GM23338 (cell line): ENCODE measurements at regions not wholly inside any gene's neighbourhood (a gene's known extent, or its start where the extent isn't known, plus 50 kb on each side); places are given as distances from the start of the nearest gene placed in this dataset.

Experiments used
- ATAC-seq: fragments of 200-7000 bp; cut with Tn5 transposase; 3 replicates; pipeline ENCODE4 v1.9.1; 2020
- DNase-seq: peaks from one replicate; pipeline ENCODE4 v3.0.0-alpha.2; 2015; ENCODE audit warnings: low spot score
- H2AFZ ChIP-seq: fragments of 200-600 bp; sonication (generic); 2 replicates; pipeline ENCODE4 v1.8.0; 2016; ENCODE audit warnings: antibody characterized with exemption, mild to moderate bottlenecking, moderate library complexity
- H3F3A ChIP-seq: fragments of 200-600 bp; sonication (generic); replicated peaks from 2 replicates; pipeline ENCODE4 v1.8.0; 2017; ENCODE audit warnings: antibody characterized with exemption, mixed run types, low read depth
- H3K27ac ChIP-seq: fragments of 200-600 bp; sonication (generic); 2 replicates; pipeline ENCODE4 v1.6.1; 2016; ENCODE audit warnings: low read depth
- H3K27me3 ChIP-seq: fragments of 200-600 bp; sonication (generic); 2 replicates; pipeline ENCODE4 v1.8.0; 2016; ENCODE audit warnings: mild to moderate bottlenecking, mixed run types, moderate library complexity; ENCODE audit not compliant: insufficient read depth
- H3K36me3 ChIP-seq: fragments of 200-600 bp; sonication (generic); 2 replicates; pipeline ENCODE4 v1.8.0; 2016; ENCODE audit warnings: mild to moderate bottlenecking; ENCODE audit not compliant: insufficient read depth
- H3K4me1 ChIP-seq: fragments of 200-600 bp; sonication (generic); 2 replicates; pipeline ENCODE4 v1.8.0; 2016; ENCODE audit warnings: mild to moderate bottlenecking, moderate library complexity; ENCODE audit not compliant: insufficient read depth
- H3K4me2 ChIP-seq: fragments of 200-600 bp; sonication (generic); 2 replicates; pipeline ENCODE4 v1.7.1; 2017; ENCODE audit warnings: mixed run types
- H3K4me3 ChIP-seq: fragments of 200-600 bp; sonication (generic); 2 replicates; pipeline ENCODE4 v1.6.1; 2016; ENCODE audit warnings: mixed run types
- H3K79me2 ChIP-seq: fragments of 200-600 bp; sonication (generic); replicated peaks from 2 replicates; pipeline ENCODE4 v1.8.0; 2017; ENCODE audit warnings: mild to moderate bottlenecking; ENCODE audit not compliant: insufficient read depth
- H3K9me2 ChIP-seq: fragments of 200-600 bp; sonication (generic); 2 replicates; pipeline ENCODE4 v1.8.0; 2017; ENCODE audit not compliant: insufficient read depth
- H4K20me1 ChIP-seq: fragments of 200-600 bp; sonication (generic); replicated peaks from 2 replicates; pipeline ENCODE4 v1.8.0; 2017; ENCODE audit warnings: mild to moderate bottlenecking; ENCODE audit not compliant: insufficient read depth
- H3K27ac Mint-ChIP-seq: 2 replicates; pipeline ENCODE4 v1.8.0; 2020; ENCODE audit warnings: inconsistent platforms, mild to moderate bottlenecking, moderate library complexity, mixed read lengths
- H3K27me3 Mint-ChIP-seq: 3 replicates; pipeline ENCODE4 v1.8.0; 2022; ENCODE audit warnings: low read depth, mild to moderate bottlenecking, moderate library complexity, mixed read lengths, inconsistent platforms; ENCODE audit not compliant: insufficient read depth, poor library complexity
- H3K36me3 Mint-ChIP-seq: 3 replicates; pipeline ENCODE4 v1.8.0; 2021; ENCODE audit warnings: low read depth, mild to moderate bottlenecking, inconsistent platforms, moderate library complexity, mixed read lengths
- H3K4me1 Mint-ChIP-seq: 3 replicates; pipeline ENCODE4 v1.8.0; 2020; ENCODE audit warnings: mild to moderate bottlenecking, inconsistent platforms, mixed read lengths
- H3K4me3 Mint-ChIP-seq: 3 replicates; pipeline ENCODE4 v1.8.0; 2021; ENCODE audit warnings: moderate library complexity, mild to moderate bottlenecking, inconsistent platforms, mixed read lengths
- H3K9me3 Mint-ChIP-seq: 3 replicates; pipeline ENCODE4 v1.8.0; 2020; ENCODE audit warnings: moderate library complexity, mild to moderate bottlenecking, inconsistent platforms, mixed read lengths
- CREB1 ChIP-seq: fragments of 250-450 bp; sonication (Bioruptor Pico); IDR thresholded peaks from 2 replicates; pipeline ENCODE4 v1.5.0; 2020; ENCODE audit warnings: low read depth, mild to moderate bottlenecking, moderate library complexity
- CTCF ChIP-seq, 2 experiments: fragments of 200-600 bp in 1 of 2; sonication (generic) in 1 of 2; conservative IDR thresholded peaks; 2 replicates each; pipeline versions ENCODE4 v1.5.1 to v1.6.1; 2016 to 2017; ENCODE audit warnings: antibody characterized with exemption in 2 of 2, low read depth in 2 of 2, mild to moderate bottlenecking in 2 of 2, moderate library complexity in 1 of 2
- ETS1 ChIP-seq: IDR thresholded peaks from 2 replicates; pipeline ENCODE4 v1.6.1; 2016; ENCODE audit warnings: antibody characterized with exemption
- EZH2 ChIP-seq: fragments of 200-600 bp; sonication (generic); IDR thresholded peaks from one replicate; pipeline ENCODE4 v1.8.0; 2017; ENCODE audit warnings: antibody characterized with exemption, mild to moderate bottlenecking, low read depth; ENCODE audit not compliant: unreplicated experiment
- EZH2phosphoT487 ChIP-seq: fragments of 200-600 bp; sonication (generic); IDR thresholded peaks from one replicate; pipeline ENCODE4 v1.8.1; 2018; ENCODE audit warnings: antibody characterized with exemption; ENCODE audit not compliant: unreplicated experiment
- JUNB ChIP-seq: IDR thresholded peaks from one replicate; pipeline ENCODE4 v1.6.1; 2016; ENCODE audit warnings: antibody characterized with exemption; ENCODE audit not compliant: unreplicated experiment
- NANOG ChIP-seq: IDR thresholded peaks from 2 replicates; pipeline ENCODE4 v1.6.1; 2016; ENCODE audit warnings: antibody characterized with exemption, borderline replicate concordance
- POLR2AphosphoS5 ChIP-seq: IDR thresholded peaks from 2 replicates; pipeline ENCODE4 v1.6.1; 2016; ENCODE audit warnings: antibody characterized with exemption, low read depth
- REST ChIP-seq: IDR thresholded peaks from one replicate; pipeline ENCODE4 v1.6.1; 2018; ENCODE audit warnings: antibody characterized with exemption; ENCODE audit not compliant: unreplicated experiment
- STAT1 ChIP-seq: IDR thresholded peaks from one replicate; pipeline ENCODE4 v1.6.1; 2016; ENCODE audit warnings: antibody characterized with exemption; ENCODE audit not compliant: unreplicated experiment
- ZNF114 ChIP-seq: fragments of 250-450 bp; sonication (Bioruptor Pico); IDR thresholded peaks from 2 replicates; pipeline ENCODE4 v1.5.0; 2020; ENCODE audit warnings: mild to moderate bottlenecking, moderate library complexity
- ZNF331 ChIP-seq: fragments of 250-450 bp; sonication (Bioruptor Pico); IDR thresholded peaks from 2 replicates; pipeline ENCODE4 v1.5.0; 2020; ENCODE audit warnings: low read depth, mild to moderate bottlenecking, moderate library complexity
- ZNF462 ChIP-seq: fragments of 250-450 bp; sonication (Bioruptor Pico); IDR thresholded peaks from 2 replicates; pipeline ENCODE4 v1.5.0; 2020; ENCODE audit warnings: mild to moderate bottlenecking, moderate library complexity

- no peaks in the 10 kb centered on the region for H3K36me3 ChIP-seq
- Mint-ChIP-seq H3K27me3 (peaks cover 2% of the 10 kb centered on the region), H3K4me3 (no peak overlapping the region), H3K9me3 (no peaks in the 10 kb centered on the region), H3K4me1 (no peaks in the 10 kb centered on the region), H3K27ac (no peak overlapping the region), H3K36me3 (no peaks in the 10 kb centered on the region)
- no peaks in the 10 kb centered on the region for H4K20me1 ChIP-seq
- no peaks in the 10 kb centered on the region; the same call in 1 of the 2 replicates for H3K9me2 ChIP-seq
- no peak overlapping the region for H2AFZ ChIP-seq
- no peak for ATAC-seq
- H3K27ac ChIP-seq, result no peak overlapping the region
- H3K27me3 ChIP-seq, result no peaks in the 10 kb centered on the region
- no peaks in the 10 kb centered on the region for H3K79me2 ChIP-seq
- H3K4me1 ChIP-seq, result no peaks in the 10 kb centered on the region
- H3F3A ChIP-seq, result no peaks in the 10 kb centered on the region
- H3K4me3 ChIP-seq, result no peak overlapping the region
- TF ChIP-seq NANOG, result no peak
- TF ChIP-seq POLR2AphosphoS5, result no peak
- TF ChIP-seq ZNF114 (CRISPR knock-in tag), result no peak
- TF ChIP-seq JUNB, result no peak
- TF ChIP-seq REST, result no peak
- no peak for TF ChIP-seq CTCF (conservative IDR thresholded peaks at IDR 0.05; ENCODE audit: low read depth in 2 of 2)
- no peak for TF ChIP-seq CREB1 (CRISPR knock-in tag)
- TF ChIP-seq ZNF331, result no peak
- no peak for TF ChIP-seq EZH2
- TF ChIP-seq ZNF462 (CRISPR knock-in tag), result no peak
- TF ChIP-seq EZH2phosphoT487, result no peak
- no peak for TF ChIP-seq STAT1
- no peak for TF ChIP-seq ETS1
- DNase-seq, result no peak
- no peak overlapping the region for H3K4me2 ChIP-seq
Measured at GRCh38 chr9:7481570-7481969, 318.0 kb downstream of the DMAC1 start.
